ENCODE measurements at regions not wholly inside any gene's neighbourhood (a gene's known extent, or its start where the extent isn't known, plus 50 kb on each side); places are given as distances from the start of the nearest gene placed in this dataset.
"Not testable (repeated sequence)": the region's sequence is repeated elsewhere in the genome, so short reads cannot be mapped to it uniquely, and the experiment has no call there.

DNA sequence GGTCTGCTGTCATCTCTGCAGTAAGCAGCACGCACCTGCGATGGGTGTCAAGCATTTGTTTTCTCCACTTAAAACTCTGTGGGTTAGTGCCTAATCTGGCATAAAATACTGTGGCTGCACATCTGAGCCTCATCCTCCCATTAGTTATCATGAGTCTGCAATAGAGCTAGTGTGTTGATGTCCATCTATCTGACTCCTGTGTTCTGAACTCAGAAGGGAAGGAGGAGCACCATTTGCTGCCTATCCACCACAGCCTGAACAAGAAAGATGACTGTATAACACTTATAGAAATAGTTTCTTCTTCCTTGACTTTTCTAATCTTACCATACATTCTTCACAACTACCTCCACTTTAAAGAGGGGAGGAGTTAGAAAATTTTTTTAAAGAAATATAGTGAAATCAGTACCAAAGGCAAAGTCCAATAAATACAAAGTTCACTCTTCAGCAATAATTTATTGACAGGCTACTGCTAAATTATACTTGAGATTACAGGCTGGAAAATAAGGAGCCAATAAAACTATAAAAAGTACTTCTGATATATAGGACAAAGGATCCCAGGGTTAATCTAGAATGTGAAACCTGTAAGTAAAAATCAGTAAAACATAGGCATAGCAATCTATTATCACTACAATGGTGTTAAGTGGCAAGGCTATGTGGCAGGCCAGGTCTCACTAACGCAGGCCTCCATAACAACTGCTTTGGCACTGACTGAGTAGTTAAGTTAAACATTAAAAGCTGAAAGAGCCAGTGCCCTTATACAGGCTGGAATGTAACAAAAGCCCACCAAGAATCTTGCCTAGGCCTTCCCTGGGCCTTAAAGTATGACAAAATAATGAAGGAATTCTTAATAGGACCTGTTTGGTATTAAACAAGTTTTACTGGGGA, 70.2 kb downstream of the LGALS9C start:
- H3K9ac ChIP-seq (ENCODE audit: low read depth in 2 of 2, low read length in 2 of 2); intact Hi-C loops (cut with DNase I); H3K4me1 ChIP-seq; H3K4me3 ChIP-seq; DNase-seq; H3K27me3 ChIP-seq; H3K36me3 ChIP-seq; H3K9me3 ChIP-seq: not testable (repeated sequence)
- peak overlapping the region; percentile 47 for H3K27ac ChIP-seq

DNA sequence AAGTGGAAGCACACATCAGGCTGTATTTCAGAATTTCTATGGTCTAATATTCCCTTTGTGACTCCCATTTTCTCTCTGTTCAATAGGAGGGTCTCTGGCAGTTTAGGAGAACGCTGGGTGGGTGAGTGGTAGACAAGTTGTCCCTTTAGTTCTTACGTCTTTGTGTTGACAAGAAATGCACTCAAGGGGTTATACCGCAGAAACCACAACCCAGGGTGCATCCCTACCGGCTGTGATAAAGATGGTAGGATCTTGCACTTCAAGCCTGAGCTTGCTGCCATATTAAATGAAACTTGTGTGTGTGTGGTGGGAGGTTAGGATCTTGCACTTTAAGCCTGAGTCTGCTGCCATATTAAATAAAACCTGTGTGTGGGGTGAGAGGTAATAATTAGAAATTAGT, 80.5 kb downstream of the LGALS9C start:
- intact Hi-C loops (cut with DNase I): not testable (repeated sequence)

DNA sequence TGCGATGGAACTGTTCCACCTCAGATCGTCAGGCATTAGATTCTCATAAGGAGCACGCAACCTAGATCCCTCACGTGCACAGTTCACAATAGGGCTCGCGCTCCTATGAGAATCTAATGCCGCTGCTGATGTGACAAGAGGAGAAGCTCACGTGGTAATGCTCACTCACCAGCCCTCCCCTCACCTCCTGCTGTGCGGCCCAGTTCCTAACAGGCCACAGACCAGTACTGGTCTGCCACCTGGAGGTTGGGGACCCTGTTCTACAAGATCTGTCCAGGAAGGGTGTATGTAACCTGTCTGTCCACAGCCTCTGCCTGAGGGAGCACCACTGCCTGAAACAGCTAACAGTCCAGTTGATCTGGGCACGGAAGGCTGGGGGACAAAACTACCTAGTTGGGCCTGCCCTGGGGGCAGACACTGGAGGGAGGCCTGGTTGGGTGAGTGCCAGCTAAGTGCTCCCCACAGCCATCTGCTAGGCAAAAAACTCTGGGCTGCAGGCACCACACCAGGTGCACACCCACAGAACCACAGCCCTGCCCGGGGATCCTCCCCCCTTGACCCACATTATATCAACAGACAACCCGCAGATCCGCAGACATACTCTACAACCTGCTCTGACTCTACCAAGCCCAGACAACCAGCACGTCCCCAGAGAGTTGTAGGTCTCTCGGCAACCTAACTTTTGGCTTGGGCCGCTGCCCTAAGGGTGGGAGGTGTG, 80.7 kb downstream of the TBC1D28 start:
- H3K4me1 ChIP-seq; DNase-seq; H3K9me3 ChIP-seq; H3K9ac ChIP-seq (ENCODE audit: low read depth in 2 of 2, low read length in 2 of 2); H3K27me3 ChIP-seq; H3K27ac ChIP-seq; H3K4me3 ChIP-seq; H3K36me3 ChIP-seq; intact Hi-C loops (cut with DNase I): not testable (repeated sequence)

More for the DNA sequence above, 80.5 kb downstream of the LGALS9C start:
- not testable (repeated sequence) for H3K4me3 ChIP-seq; H3K36me3 ChIP-seq; H3K9ac ChIP-seq (ENCODE audit: low read depth in 2 of 2, low read length in 2 of 2); DNase-seq; H3K27ac ChIP-seq; H3K4me1 ChIP-seq; H3K9me3 ChIP-seq; H3K27me3 ChIP-seq

DNA sequence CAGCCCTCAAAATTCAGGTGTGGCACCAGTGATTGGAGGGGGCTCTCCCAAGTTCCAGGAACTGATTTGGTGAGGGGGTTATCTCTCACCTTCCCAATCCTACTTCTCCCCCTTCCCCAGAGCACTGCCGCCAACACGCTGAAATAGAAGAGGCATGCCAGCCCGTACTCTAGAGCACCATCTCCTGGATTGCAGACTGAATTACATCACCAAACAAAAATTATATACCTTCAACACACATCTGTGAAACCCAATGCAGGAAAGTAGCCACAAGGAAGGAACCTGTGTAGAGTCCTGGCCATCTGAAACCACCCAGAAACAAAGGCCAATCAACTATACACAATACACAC, 80.1 kb downstream of the TBC1D28 start:
- TF ChIP-seq, protein P1, sequence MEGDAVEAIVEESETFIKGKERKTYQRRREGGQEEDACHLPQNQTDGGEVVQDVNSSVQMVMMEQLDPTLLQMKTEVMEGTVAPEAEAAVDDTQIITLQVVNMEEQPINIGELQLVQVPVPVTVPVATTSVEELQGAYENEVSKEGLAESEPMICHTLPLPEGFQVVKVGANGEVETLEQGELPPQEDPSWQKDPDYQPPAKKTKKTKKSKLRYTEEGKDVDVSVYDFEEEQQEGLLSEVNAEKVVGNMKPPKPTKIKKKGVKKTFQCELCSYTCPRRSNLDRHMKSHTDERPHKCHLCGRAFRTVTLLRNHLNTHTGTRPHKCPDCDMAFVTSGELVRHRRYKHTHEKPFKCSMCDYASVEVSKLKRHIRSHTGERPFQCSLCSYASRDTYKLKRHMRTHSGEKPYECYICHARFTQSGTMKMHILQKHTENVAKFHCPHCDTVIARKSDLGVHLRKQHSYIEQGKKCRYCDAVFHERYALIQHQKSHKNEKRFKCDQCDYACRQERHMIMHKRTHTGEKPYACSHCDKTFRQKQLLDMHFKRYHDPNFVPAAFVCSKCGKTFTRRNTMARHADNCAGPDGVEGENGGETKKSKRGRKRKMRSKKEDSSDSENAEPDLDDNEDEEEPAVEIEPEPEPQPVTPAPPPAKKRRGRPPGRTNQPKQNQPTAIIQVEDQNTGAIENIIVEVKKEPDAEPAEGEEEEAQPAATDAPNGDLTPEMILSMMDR (IDR thresholded peaks at IDR 0.05): peak; percentile 54
- H3K9me3 ChIP-seq; H3K4me1 ChIP-seq; intact Hi-C loops (cut with DNase I); H3K36me3 ChIP-seq; H3K4me3 ChIP-seq; H3K27ac ChIP-seq; H3K27me3 ChIP-seq; H3K9ac ChIP-seq (ENCODE audit: low read depth in 2 of 2, low read length in 2 of 2): not testable (repeated sequence)
- peak; percentile 47 for DNase-seq

DNA sequence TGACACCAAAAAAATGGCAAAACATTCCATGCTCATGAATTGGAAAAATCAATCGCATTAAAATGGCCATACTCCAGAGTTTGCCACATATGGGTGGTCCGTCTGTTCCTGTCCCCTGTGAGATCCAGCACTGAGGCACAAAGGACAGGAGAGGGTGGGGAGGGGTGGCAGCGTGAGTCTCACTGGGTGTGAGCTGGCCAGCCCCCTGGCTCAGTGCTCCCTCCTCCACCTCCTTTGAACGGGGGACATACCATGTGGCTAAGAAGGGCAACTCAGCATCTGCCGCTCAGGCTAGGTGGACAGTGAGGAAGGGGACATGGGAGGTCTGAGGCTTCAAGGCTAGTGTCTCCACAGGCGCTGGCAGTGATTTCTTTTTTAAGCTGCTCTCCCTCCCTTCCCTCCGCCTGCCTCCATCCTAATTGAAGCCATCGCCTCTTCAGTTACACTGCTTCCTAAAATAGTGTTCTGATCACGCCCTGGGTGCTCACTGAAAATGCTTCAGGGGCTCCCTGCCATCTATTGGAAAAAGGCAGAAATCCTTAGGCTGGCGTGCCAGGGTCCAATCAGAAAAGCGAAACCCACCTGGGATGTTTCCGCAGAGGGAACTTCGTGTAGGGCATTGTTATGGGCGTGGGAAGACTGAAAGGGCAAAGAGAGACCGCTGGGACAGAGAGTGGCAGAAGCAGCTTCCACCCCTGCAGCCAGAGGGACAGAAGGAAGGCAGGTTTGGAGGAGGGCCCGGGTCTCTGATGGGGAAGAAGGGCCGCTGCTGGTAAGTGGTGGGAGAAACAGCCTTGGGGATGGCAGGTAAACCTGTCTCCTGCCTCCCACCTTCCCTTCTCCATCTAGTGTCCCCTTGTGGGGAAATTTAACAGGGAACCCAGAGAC, 75.8 kb downstream of the TBC1D28 start:
- H3K36me3 ChIP-seq; DNase-seq; H3K4me1 ChIP-seq; intact Hi-C loops (cut with DNase I); H3K27ac ChIP-seq; H3K9me3 ChIP-seq; H3K9ac ChIP-seq (ENCODE audit: low read depth in 2 of 2, low read length in 2 of 2); H3K4me3 ChIP-seq; H3K27me3 ChIP-seq: not testable (repeated sequence)

DNA sequence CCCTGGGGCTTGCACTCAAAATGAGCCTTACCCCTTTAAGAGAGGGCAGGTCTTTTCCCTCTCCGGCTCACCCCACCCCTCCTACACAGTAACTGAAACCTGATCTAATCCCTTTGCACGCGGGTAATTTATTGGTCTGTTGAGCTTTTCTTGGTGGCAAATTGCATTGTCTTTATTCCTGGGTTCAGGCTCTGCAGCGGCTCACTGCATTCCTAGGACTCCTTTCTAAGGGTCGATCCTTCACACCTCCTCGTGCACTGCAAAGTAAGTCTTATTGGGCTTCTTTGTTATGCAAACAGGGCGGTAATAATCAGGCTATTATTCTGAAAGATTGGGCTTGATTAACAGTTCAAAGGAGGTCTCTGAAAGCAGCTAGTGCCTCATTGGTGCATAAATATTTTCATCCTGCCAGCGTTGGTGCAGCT, 74.7 kb downstream of the TBC1D28 start:
- H3K4me1 ChIP-seq, H3K4me3 ChIP-seq: not testable (repeated sequence)

DNA sequence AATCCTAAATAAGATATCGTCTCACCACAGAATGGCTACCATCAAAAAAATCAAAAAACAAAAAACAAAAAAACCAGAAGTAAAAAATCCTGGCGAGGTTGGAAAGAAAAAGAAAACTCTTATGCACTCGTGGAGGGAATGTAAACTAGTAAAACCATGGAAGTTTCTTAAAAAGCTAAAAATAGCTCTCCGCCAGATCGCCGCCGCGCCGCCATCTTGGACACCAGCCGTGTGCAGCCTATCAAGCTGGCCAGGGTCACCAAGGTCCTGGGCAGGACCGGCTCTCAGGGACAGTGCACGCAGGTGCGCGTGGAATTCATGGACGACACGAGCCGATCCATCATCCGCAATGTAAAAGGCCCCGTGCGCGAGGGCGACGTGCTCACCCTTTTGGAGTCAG, 71.7 kb downstream of the TBC1D28 start:
- H3K4me1 ChIP-seq; H3K27me3 ChIP-seq; H3K27ac ChIP-seq; H3K36me3 ChIP-seq; intact Hi-C loops (cut with DNase I); H3K9me3 ChIP-seq; H3K9ac ChIP-seq (ENCODE audit: low read depth in 2 of 2, low read length in 2 of 2); DNase-seq; H3K4me3 ChIP-seq: not testable (repeated sequence)

More for the DNA sequence above, 74.7 kb downstream of the TBC1D28 start:
- H3K9me3 ChIP-seq; intact Hi-C loops (cut with DNase I); DNase-seq; H3K27me3 ChIP-seq; H3K27ac ChIP-seq; H3K9ac ChIP-seq (ENCODE audit: low read depth in 2 of 2, low read length in 2 of 2); H3K36me3 ChIP-seq: not testable (repeated sequence)

DNA sequence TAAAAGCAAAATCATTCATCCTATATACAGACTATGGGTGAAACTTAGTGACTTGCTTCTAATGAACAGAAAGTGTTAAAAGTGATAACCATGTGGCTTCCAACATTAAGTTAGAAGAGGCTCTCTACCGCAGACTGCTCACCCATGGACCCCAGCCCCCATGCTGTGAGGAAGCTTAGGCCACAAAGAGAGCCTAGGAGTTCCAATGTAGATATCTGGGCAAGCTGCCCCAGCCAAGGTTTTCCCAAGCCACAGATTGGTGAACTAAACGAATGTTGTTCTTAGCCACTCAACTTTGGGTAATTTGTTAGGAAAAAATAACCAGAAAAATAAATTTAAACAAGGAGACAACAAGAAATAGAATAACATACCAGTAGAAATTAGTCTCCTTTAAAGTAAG, 70.1 kb downstream of the TBC1D28 start:
- intact Hi-C loops (cut with DNase I); DNase-seq; H3K27me3 ChIP-seq; H3K4me1 ChIP-seq; H3K9me3 ChIP-seq; H3K27ac ChIP-seq; H3K36me3 ChIP-seq; H3K4me3 ChIP-seq; H3K9ac ChIP-seq (ENCODE audit: low read depth in 2 of 2, low read length in 2 of 2): not testable (repeated sequence)

All from colonic mucosa (tissue), 4 donors.